ENCODE measurements at regions not wholly inside any gene's neighbourhood (a gene's known extent, or its start where the extent isn't known, plus 50 kb on each side); places are given as distances from the start of the nearest gene placed in this dataset.

DNA sequence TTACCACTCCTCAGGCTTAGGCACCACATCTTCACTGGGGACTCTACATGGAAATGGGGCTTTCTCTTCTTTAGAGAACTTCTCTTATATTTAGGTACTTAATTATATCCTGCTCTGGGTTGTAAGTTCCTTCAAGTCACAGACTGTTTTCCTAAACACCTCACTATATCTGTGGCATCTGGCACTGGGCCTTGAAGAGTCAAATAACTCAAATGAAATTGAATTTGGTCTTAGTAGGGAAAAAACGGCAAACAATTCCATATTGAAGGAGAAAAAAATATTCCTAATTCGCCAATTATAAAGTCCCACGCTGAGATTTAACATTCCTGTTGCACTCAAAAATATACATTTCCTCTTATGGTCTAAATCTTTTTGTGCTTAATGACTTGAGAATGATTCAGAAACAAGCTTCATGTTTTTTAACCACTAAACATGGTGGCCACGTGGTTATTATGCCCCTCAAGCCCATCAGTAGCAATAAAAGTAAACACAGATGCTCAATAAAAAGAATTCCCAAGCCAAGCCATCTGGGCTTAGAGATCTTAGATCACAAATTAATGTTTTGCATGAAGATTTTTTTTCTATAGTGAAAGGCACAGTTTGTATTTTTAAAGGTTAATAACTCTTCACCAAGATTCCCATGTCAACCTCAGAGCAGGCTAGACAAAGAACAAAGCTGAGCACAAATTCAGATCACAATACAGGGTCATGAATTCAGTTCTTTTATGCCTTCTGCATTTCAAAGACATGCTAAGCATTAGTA lies 105.5 kb upstream of the SYT4 start:
- Histone ChIP-seq H2AFZ (ENCODE audit: low read depth, low read length, poor library complexity, severe bottlenecking) (no peak overlapping the region), H3K36me3 (ENCODE audit: control insufficient read depth in 1 of 2, insufficient read depth in 2 of 2, low read length in 2 of 2) (no peaks in the 10 kb centered on the region), H3K9me2 (ENCODE audit: insufficient read depth) (no peaks in the 10 kb centered on the region), H3K27ac (ENCODE audit: low read depth, low read length) (no peak overlapping the region), H3K9me3 (ENCODE audit: control insufficient read depth in 1 of 2, insufficient read depth in 1 of 2, low read depth in 1 of 2, low read length in 2 of 2) (peaks cover 21 to 51% of the 10 kb centered on the region in 2 experiments; a peak in 2 of 4 replicates), H3K27me3 (ENCODE audit: insufficient read depth, low read length) (no peaks in the 10 kb centered on the region), H3K79me2 (ENCODE audit: insufficient read depth, low read length) (no peaks in the 10 kb centered on the region), H3K4me1 (ENCODE audit: control insufficient read depth in 1 of 2, insufficient read depth in 2 of 2, low read length in 2 of 2) (no peaks in the 10 kb centered on the region), H3K4me3 (replicated peaks in 1 of 2; ENCODE audit: low read depth in 1 of 2, low read length in 2 of 2) (no peak overlapping the region), H3K9ac (ENCODE audit: low read length) (no peak overlapping the region), H3K4me2 (ENCODE audit: low read length) (no peak overlapping the region), H4K20me1 (ENCODE audit: insufficient read depth) (no peaks in the 10 kb centered on the region)
- CTCF ChIA-PET, result no interaction called here
- no peak for TF ChIP-seq ZNF274 (IDR thresholded peaks at IDR 0.05; ENCODE audit: low read depth, low read length)
- no peak for TF ChIP-seq RAD21 (IDR thresholded peaks at IDR 0.05; ENCODE audit: low read depth)
- TF ChIP-seq, protein P1, sequence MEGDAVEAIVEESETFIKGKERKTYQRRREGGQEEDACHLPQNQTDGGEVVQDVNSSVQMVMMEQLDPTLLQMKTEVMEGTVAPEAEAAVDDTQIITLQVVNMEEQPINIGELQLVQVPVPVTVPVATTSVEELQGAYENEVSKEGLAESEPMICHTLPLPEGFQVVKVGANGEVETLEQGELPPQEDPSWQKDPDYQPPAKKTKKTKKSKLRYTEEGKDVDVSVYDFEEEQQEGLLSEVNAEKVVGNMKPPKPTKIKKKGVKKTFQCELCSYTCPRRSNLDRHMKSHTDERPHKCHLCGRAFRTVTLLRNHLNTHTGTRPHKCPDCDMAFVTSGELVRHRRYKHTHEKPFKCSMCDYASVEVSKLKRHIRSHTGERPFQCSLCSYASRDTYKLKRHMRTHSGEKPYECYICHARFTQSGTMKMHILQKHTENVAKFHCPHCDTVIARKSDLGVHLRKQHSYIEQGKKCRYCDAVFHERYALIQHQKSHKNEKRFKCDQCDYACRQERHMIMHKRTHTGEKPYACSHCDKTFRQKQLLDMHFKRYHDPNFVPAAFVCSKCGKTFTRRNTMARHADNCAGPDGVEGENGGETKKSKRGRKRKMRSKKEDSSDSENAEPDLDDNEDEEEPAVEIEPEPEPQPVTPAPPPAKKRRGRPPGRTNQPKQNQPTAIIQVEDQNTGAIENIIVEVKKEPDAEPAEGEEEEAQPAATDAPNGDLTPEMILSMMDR (IDR thresholded peaks at IDR 0.05 in 2 of 3, conservative IDR thresholded peaks at IDR 0.05 in 1 of 3; ENCODE audit: borderline replicate concordance in 1 of 3, insufficient read depth in 1 of 3, low read depth in 2 of 3, low read length in 2 of 3), result no peak
- TF ChIP-seq YY1 (IDR thresholded peaks at IDR 0.05; ENCODE audit: extremely low read depth, insufficient replicate concordance, low read depth, low read length), result no peak
- no peak for TF ChIP-seq SP1 (IDR thresholded peaks at IDR 0.05; ENCODE audit: low read depth)
- intact Hi-C loops (cut with micrococcal nuclease), result no loop called here
- no peak for DNase-seq (ENCODE audit: low read depth, low spot score)
- RAD21 ChIA-PET (ENCODE audit: low non-redundant PET in 1 of 2, low total read pairs in 2 of 2, uncharacterized antibody in 2 of 2, unreplicated experiment in 2 of 2), result no interaction called here
- POLR2A ChIA-PET, result no interaction called here
- no peak for ATAC-seq
- BruUV-seq (replicated peaks), result no TSS peak

DNA sequence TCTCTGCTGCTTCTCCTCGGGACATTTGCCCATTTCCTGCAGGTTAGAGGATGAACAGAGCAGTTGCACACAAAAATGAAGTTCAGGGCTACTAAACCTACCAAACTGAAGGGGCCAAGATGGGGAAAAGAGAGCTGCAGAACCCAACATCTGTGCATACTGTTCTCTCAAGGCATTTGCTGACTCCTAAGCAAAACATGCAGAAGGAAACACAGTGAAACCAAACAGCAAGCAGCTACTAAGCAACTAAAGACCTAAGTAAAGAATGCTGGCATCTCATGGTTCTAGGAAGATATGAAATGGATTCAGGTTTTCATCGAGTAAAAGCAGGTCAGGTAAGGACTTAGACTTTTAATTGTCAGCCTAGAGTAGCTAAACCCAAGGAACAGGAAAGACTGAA lies 111.9 kb upstream of the SYT4 start:
- Histone ChIP-seq H3K36me3 (ENCODE audit: control insufficient read depth in 1 of 2, insufficient read depth in 2 of 2, low read length in 2 of 2) (no peaks in the 10 kb centered on the region), H2AFZ (ENCODE audit: low read depth, low read length, poor library complexity, severe bottlenecking) (no peak overlapping the region), H3K4me3 (replicated peaks in 1 of 2; ENCODE audit: low read depth in 1 of 2, low read length in 2 of 2) (no peak overlapping the region), H3K9me2 (ENCODE audit: insufficient read depth) (no peaks in the 10 kb centered on the region), H3K4me2 (ENCODE audit: low read length) (no peak overlapping the region), H3K9ac (ENCODE audit: low read length) (no peak overlapping the region), H3K4me1 (ENCODE audit: control insufficient read depth in 1 of 2, insufficient read depth in 2 of 2, low read length in 2 of 2) (no peaks in the 10 kb centered on the region), H4K20me1 (ENCODE audit: insufficient read depth) (no peaks in the 10 kb centered on the region), H3K27ac (ENCODE audit: low read depth, low read length) (no peak overlapping the region), H3K79me2 (ENCODE audit: insufficient read depth, low read length) (no peaks in the 10 kb centered on the region), H3K27me3 (ENCODE audit: insufficient read depth, low read length) (no peaks in the 10 kb centered on the region), H3K9me3 (ENCODE audit: control insufficient read depth in 1 of 2, insufficient read depth in 1 of 2, low read depth in 1 of 2, low read length in 2 of 2) (peaks cover 10 to 34% of the 10 kb centered on the region in 2 experiments; a peak in 2 of 4 replicates)
- DNase-seq (ENCODE audit: low read depth, low spot score) (no peak), ATAC-seq (no peak)
- ChIA-PET RAD21 (ENCODE audit: low non-redundant PET in 1 of 2, low total read pairs in 2 of 2, uncharacterized antibody in 2 of 2, unreplicated experiment in 2 of 2) (no interaction called here), POLR2A (no interaction called here), CTCF (no interaction called here)
- intact Hi-C loops (cut with micrococcal nuclease), result no loop called here
- TF ChIP-seq POLR2AphosphoS5 (IDR thresholded peaks at IDR 0.05; ENCODE audit: low read depth, low read length) (no peak), EZH2 (IDR thresholded peaks at IDR 0.05) (no peak), SP1 (IDR thresholded peaks at IDR 0.05; ENCODE audit: low read depth) (no peak), CBX3 (IDR thresholded peaks at IDR 0.05; ENCODE audit: low read depth) (no peak), FOSL1 (IDR thresholded peaks at IDR 0.05; ENCODE audit: low read depth) (no peak), TCF7L2 (IDR thresholded peaks at IDR 0.05; ENCODE audit: borderline replicate concordance, extremely low read depth, insufficient read depth, insufficient read length) (no peak), EZH2phosphoT487 (IDR thresholded peaks at IDR 0.05; ENCODE audit: borderline replicate concordance) (no peak), CEBPB (IDR thresholded peaks at IDR 0.05; ENCODE audit: low read depth) (no peak), RAD21 (IDR thresholded peaks at IDR 0.05; ENCODE audit: low read depth) (no peak), ELF1 (IDR thresholded peaks at IDR 0.05; ENCODE audit: borderline replicate concordance, low read depth) (no peak)
- TF ChIP-seq, protein P2, sequence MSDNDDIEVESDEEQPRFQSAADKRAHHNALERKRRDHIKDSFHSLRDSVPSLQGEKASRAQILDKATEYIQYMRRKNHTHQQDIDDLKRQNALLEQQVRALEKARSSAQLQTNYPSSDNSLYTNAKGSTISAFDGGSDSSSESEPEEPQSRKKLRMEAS (IDR thresholded peaks at IDR 0.05), result no peak
- TF ChIP-seq, protein P3, sequence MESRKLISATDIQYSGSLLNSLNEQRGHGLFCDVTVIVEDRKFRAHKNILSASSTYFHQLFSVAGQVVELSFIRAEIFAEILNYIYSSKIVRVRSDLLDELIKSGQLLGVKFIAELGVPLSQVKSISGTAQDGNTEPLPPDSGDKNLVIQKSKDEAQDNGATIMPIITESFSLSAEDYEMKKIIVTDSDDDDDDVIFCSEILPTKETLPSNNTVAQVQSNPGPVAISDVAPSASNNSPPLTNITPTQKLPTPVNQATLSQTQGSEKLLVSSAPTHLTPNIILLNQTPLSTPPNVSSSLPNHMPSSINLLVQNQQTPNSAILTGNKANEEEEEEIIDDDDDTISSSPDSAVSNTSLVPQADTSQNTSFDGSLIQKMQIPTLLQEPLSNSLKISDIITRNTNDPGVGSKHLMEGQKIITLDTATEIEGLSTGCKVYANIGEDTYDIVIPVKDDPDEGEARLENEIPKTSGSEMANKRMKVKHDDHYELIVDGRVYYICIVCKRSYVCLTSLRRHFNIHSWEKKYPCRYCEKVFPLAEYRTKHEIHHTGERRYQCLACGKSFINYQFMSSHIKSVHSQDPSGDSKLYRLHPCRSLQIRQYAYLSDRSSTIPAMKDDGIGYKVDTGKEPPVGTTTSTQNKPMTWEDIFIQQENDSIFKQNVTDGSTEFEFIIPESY (IDR thresholded peaks at IDR 0.05; ENCODE audit: extremely low read depth, insufficient replicate concordance, low read length), result no peak
- no TSS peak for BruUV-seq (replicated peaks)

Data from HCT116 (cell line).